ENCODE measurements at regions not wholly inside any gene's neighbourhood (a gene's known extent, or its start where the extent isn't known, plus 50 kb on each side); places are given as distances from the start of the nearest gene placed in this dataset.

- TF ChIP-seq CTCF (IDR thresholded peaks at IDR 0.05), result no peak
- no peak for TF ChIP-seq POLR2A (IDR thresholded peaks at IDR 0.05)
These were observed 143.1 kb downstream of the ARSF start for GRCh38 chrX:3184176-3184930.

Measured in right lobe of liver (tissue), 4 donors.